H1 (cell line): ENCODE measurements at regions not wholly inside any gene's neighbourhood (a gene's known extent, or its start where the extent isn't known, plus 50 kb on each side); places are given as distances from the start of the nearest gene placed in this dataset.

Experiments
- CTCF ChIA-PET: fragments of 300-600 bp; sonication (Branson Sonifier 250); formaldehyde crosslinking; loops from one replicate; lab custom pipeline; 2021; ENCODE audit not compliant: partially characterized antibody; lab: Charles Lee
- POLR2A ChIA-PET: fragments of 300-600 bp; sonication (Branson Sonifier 250); formaldehyde crosslinking; loops from one replicate; lab custom pipeline; 2021; ENCODE audit warnings: inconsistent platforms; ENCODE audit not compliant: partially characterized antibody; lab: Charles Lee
- DNase-seq, 2 experiments: peaks; one replicate each; pipeline versions ENCODE4 v3.0.0 to v3.0.0-alpha.2; 2010 to 2022; ENCODE audit warnings: low spot score in 2 of 2, low read depth in 1 of 2, mixed read lengths in 1 of 2
- FAIRE-seq: peaks from 2 replicates; lab custom pipeline; 2011; peaks lifted over from hg19 to GRCh38; lab: Jason Lieb, UNC
- H2AFZ ChIP-seq: 2 replicates; pipeline ENCODE4 v1.8.1; 2012; ENCODE audit warnings: low read length, inconsistent platforms
- H2AK5ac ChIP-seq: 2 replicates; pipeline ENCODE4 v1.6.1; 2013; ENCODE audit warnings: low read depth, low read length
- H2BK120ac ChIP-seq: replicated peaks from 2 replicates; pipeline ENCODE3; 2013; ENCODE audit warnings: low read depth, low read length, inconsistent platforms
- H2BK12ac ChIP-seq: 2 replicates; pipeline ENCODE4 v1.6.1; 2013; ENCODE audit warnings: low read depth, low read length
- H2BK15ac ChIP-seq: 2 replicates; pipeline ENCODE4 v1.6.1; 2013; ENCODE audit warnings: low read length
- H2BK20ac ChIP-seq: 2 replicates; pipeline ENCODE4 v1.6.1; 2013; ENCODE audit warnings: low read length
- H2BK5ac ChIP-seq: 2 replicates; pipeline ENCODE4 v1.6.1; 2013; ENCODE audit warnings: low read depth, low read length
- H3K14ac ChIP-seq: 2 replicates; pipeline ENCODE4 v1.6.1; 2013; ENCODE audit warnings: inconsistent platforms; ENCODE audit not compliant: insufficient read length
- H3K18ac ChIP-seq: 2 replicates; pipeline ENCODE4 v1.6.1; 2013; ENCODE audit warnings: low read length; ENCODE audit errors: extremely low read depth
- H3K23ac ChIP-seq: 2 replicates; pipeline ENCODE4 v1.6.1; 2013; ENCODE audit warnings: inconsistent platforms; ENCODE audit not compliant: insufficient read length
- H3K23me2 ChIP-seq: 2 replicates; pipeline ENCODE4 v1.6.1; 2013; ENCODE audit warnings: low read depth, low read length
- H3K27ac ChIP-seq: 2 replicates; pipeline ENCODE4 v1.6.1; 2011; ENCODE audit warnings: low read depth, low read length, inconsistent platforms
- H3K27me3 ChIP-seq, 4 experiments: replicated peaks in 1 of 4; 1 replicate in 1 of 4; 2 replicates in 3 of 4; pipeline versions ENCODE4 v1.6.1 to v1.8.1; 2011 to 2013; ENCODE audit warnings: low read length in 3 of 4, mild to moderate bottlenecking in 3 of 4, inconsistent platforms in 2 of 4, mixed read lengths in 2 of 4, moderate library complexity in 1 of 4; ENCODE audit not compliant: control insufficient read depth in 3 of 4, insufficient read depth in 3 of 4; ENCODE audit errors: extremely low read depth in 1 of 4
- H3K36me3 ChIP-seq, 4 experiments: 2 replicates each; pipeline versions ENCODE4 v1.6.1 to v1.8.1; 2011 to 2013; ENCODE audit warnings: mild to moderate bottlenecking in 4 of 4, low read length in 3 of 4, moderate library complexity in 2 of 4, control low read depth in 1 of 4, inconsistent platforms in 1 of 4; ENCODE audit not compliant: insufficient read depth in 4 of 4, control insufficient read depth in 2 of 4
- H3K4ac ChIP-seq: replicated peaks from 2 replicates; pipeline ENCODE3; 2013; ENCODE audit warnings: low read length, low read depth, mixed read lengths, inconsistent platforms; ENCODE audit not compliant: insufficient read length
- H3K4me1 ChIP-seq, 4 experiments: replicated peaks in 1 of 4; 1 replicate in 1 of 4; 2 replicates in 3 of 4; pipeline versions ENCODE4 v1.6.1 to v1.8.1; 2011 to 2013; ENCODE audit warnings: low read length in 3 of 4, inconsistent platforms in 2 of 4, mixed read lengths in 1 of 4; ENCODE audit not compliant: insufficient read depth in 4 of 4, control insufficient read depth in 3 of 4
- H3K4me2 ChIP-seq, 2 experiments: 2 replicates each; pipeline versions ENCODE4 v1.6.1 to v1.8.1; 2011 to 2013; ENCODE audit warnings: low read depth in 2 of 2, low read length in 2 of 2, control low read depth in 1 of 2, inconsistent platforms in 1 of 2, mild to moderate bottlenecking in 1 of 2; ENCODE audit not compliant: insufficient read depth in 1 of 2
- H3K4me3 ChIP-seq, 4 experiments: fragments of 200-600, 300-600 bp in 1 of 4; sonication (generic), shearing (Covaris generic), sonication (Bioruptor Twin) in 1 of 4; 2 replicates each; pipeline versions ENCODE4 v1.5.1 to v1.8.1; 2011 to 2016; ENCODE audit warnings: low read length in 4 of 4, low read depth in 3 of 4, control low read depth in 2 of 4, inconsistent platforms in 2 of 4, mild to moderate bottlenecking in 2 of 4, mixed read lengths in 1 of 4, moderate library complexity in 1 of 4; ENCODE audit not compliant: insufficient read depth in 2 of 4; ENCODE audit errors: extremely low read depth in 1 of 4
- H3K56ac ChIP-seq: replicated peaks from 2 replicates; pipeline ENCODE3; 2013; ENCODE audit warnings: low read depth, mild to moderate bottlenecking, mixed read lengths, low read length, inconsistent platforms; ENCODE audit not compliant: insufficient read length
- H3K79me1 ChIP-seq: 2 replicates; pipeline ENCODE4 v1.6.1; 2013; ENCODE audit warnings: low read depth, low read length, control low read depth
- H3K79me2 ChIP-seq, 2 experiments: 2 replicates each; pipeline versions ENCODE4 v1.6.1 to v1.8.1; 2012 to 2013; ENCODE audit warnings: low read length in 2 of 2, mild to moderate bottlenecking in 2 of 2, inconsistent platforms in 1 of 2; ENCODE audit not compliant: insufficient read depth in 2 of 2, control insufficient read depth in 1 of 2
- H3K9ac ChIP-seq, 4 experiments: replicated peaks in 1 of 4; 1 replicate in 1 of 4; 2 replicates in 3 of 4; pipeline versions ENCODE4 v1.6.1 to v1.8.1; 2011 to 2013; ENCODE audit warnings: low read depth in 3 of 4, low read length in 3 of 4, control low read depth in 2 of 4, mild to moderate bottlenecking in 2 of 4, moderate library complexity in 2 of 4, inconsistent platforms in 1 of 4; ENCODE audit errors: extremely low read depth in 1 of 4
- H3K9me3 ChIP-seq, 2 experiments: 2 replicates each; pipeline versions ENCODE4 v1.6.1 to v1.8.1; 2012 to 2013; ENCODE audit warnings: mild to moderate bottlenecking in 2 of 2, moderate library complexity in 2 of 2, control low read depth in 1 of 2, inconsistent platforms in 1 of 2, low read depth in 1 of 2, low read length in 1 of 2, mixed read lengths in 1 of 2; ENCODE audit not compliant: insufficient read depth in 2 of 2
- H4K20me1 ChIP-seq, 2 experiments: replicated peaks in 1 of 2; 2 replicates each; pipeline versions ENCODE3 to v1.8.1; 2011 to 2013; ENCODE audit warnings: inconsistent platforms in 2 of 2, low read length in 2 of 2, mild to moderate bottlenecking in 1 of 2; ENCODE audit not compliant: insufficient read depth in 2 of 2, control insufficient read depth in 1 of 2
- H4K5ac ChIP-seq: 2 replicates; pipeline ENCODE4 v1.6.1; 2013; ENCODE audit warnings: low read length, low read depth, mixed read lengths, inconsistent platforms; ENCODE audit not compliant: insufficient read length
- H4K8ac ChIP-seq: 2 replicates; pipeline ENCODE4 v1.8.0; 2013; ENCODE audit warnings: mild to moderate bottlenecking, moderate library complexity, low read length, inconsistent platforms; ENCODE audit not compliant: insufficient read depth; ENCODE audit errors: extremely low read depth
- H4K91ac ChIP-seq: replicated peaks from 2 replicates; pipeline ENCODE3; 2013; ENCODE audit warnings: low read length, mixed read lengths, inconsistent platforms; ENCODE audit not compliant: insufficient read length
- SP2 ChIP-seq: IDR thresholded peaks from 2 replicates; pipeline ENCODE4 v1.6.1; 2012; ENCODE audit warnings: mild to moderate bottlenecking, low read length, inconsistent platforms

DNA sequence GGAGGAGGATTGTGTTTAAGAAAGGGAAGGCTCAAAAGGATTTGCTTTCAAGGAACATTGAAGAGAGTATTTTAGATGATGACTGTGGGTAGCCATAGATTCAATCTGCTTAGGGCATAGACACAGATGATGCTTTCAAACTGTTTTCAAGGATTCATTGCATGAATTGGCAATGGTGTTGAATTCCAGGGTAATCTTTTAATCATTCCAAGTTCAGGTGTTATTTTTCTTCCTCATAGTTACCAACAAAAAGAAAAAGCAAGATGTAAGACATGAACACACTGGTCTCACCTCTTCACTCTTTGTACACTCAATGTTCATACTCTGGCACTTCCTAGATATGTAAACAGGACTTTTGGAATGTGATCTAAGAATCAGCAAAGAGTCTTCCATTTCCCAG lies 167.0 kb upstream of the RHOBTB1 start:
- no peak overlapping the region for H2BK20ac ChIP-seq
- H2AFZ ChIP-seq = 0 out of 2 replicates have a peak overlapping the region, but pooled peaks have one; percentile 24
- no peak overlapping the region for H4K5ac ChIP-seq
- H3K4me1 ChIP-seq = no peaks in the 10 kb centered on the region
- no peak overlapping the region for H3K4me2 ChIP-seq
- H2BK15ac ChIP-seq = no peak overlapping the region
- H3K9ac ChIP-seq = no peak overlapping the region
- H2BK5ac ChIP-seq = no peak overlapping the region
- no peaks in the 10 kb centered on the region for H3K23me2 ChIP-seq
- no peaks in the 10 kb centered on the region for H3K79me2 ChIP-seq
- TF ChIP-seq SP2 = no peak
- ChIA-PET CTCF (no interaction called here), POLR2A (no interaction called here)
- no peaks in the 10 kb centered on the region for H3K36me3 ChIP-seq
- H4K91ac ChIP-seq = no peak overlapping the region
- no peak overlapping the region for H2BK120ac ChIP-seq
- H3K14ac ChIP-seq = no peak overlapping the region
- no peak overlapping the region for H3K23ac ChIP-seq
- no peaks in the 10 kb centered on the region for H3K79me1 ChIP-seq
- H3K9me3 ChIP-seq = no peaks in the 10 kb centered on the region
- no peak overlapping the region for H3K18ac ChIP-seq
- no peak overlapping the region for H2AK5ac ChIP-seq
- no peak overlapping the region for H3K56ac ChIP-seq
- no peak overlapping the region for H4K8ac ChIP-seq
- H3K27ac ChIP-seq = no peak overlapping the region
- no peaks in the 10 kb centered on the region for H4K20me1 ChIP-seq
- no peak for DNase-seq
- H2BK12ac ChIP-seq = no peak overlapping the region
- H3K4me3 ChIP-seq = no peak overlapping the region
- no peaks in the 10 kb centered on the region for H3K27me3 ChIP-seq
- no peak overlapping the region for H3K4ac ChIP-seq
- FAIRE-seq = no peak
